H1 (cell line): ENCODE measurements at regions not wholly inside any gene's neighbourhood (a gene's known extent, or its start where the extent isn't known, plus 50 kb on each side); places are given as distances from the start of the nearest gene placed in this dataset.

Experiments used
- CTCF ChIA-PET: fragments of 300-600 bp; sonication (Branson Sonifier 250); formaldehyde crosslinking; loops from one replicate; lab custom pipeline; 2021; ENCODE audit not compliant: partially characterized antibody; lab: Charles Lee
- POLR2A ChIA-PET: fragments of 300-600 bp; sonication (Branson Sonifier 250); formaldehyde crosslinking; loops from one replicate; lab custom pipeline; 2021; ENCODE audit warnings: inconsistent platforms; ENCODE audit not compliant: partially characterized antibody; lab: Charles Lee
- DNase-seq, 2 experiments: peaks; one replicate each; pipeline versions ENCODE4 v3.0.0 to v3.0.0-alpha.2; 2010 to 2022; ENCODE audit warnings: low spot score in 2 of 2, low read depth in 1 of 2, mixed read lengths in 1 of 2
- FAIRE-seq: peaks from 2 replicates; lab custom pipeline; 2011; peaks lifted over from hg19 to GRCh38; lab: Jason Lieb, UNC
- H2AFZ ChIP-seq: 2 replicates; pipeline ENCODE4 v1.8.1; 2012; ENCODE audit warnings: low read length, inconsistent platforms
- H2AK5ac ChIP-seq: 2 replicates; pipeline ENCODE4 v1.6.1; 2013; ENCODE audit warnings: low read depth, low read length
- H2BK120ac ChIP-seq: replicated peaks from 2 replicates; pipeline ENCODE3; 2013; ENCODE audit warnings: low read depth, low read length, inconsistent platforms
- H2BK12ac ChIP-seq: 2 replicates; pipeline ENCODE4 v1.6.1; 2013; ENCODE audit warnings: low read depth, low read length
- H2BK15ac ChIP-seq: 2 replicates; pipeline ENCODE4 v1.6.1; 2013; ENCODE audit warnings: low read length
- H2BK20ac ChIP-seq: 2 replicates; pipeline ENCODE4 v1.6.1; 2013; ENCODE audit warnings: low read length
- H2BK5ac ChIP-seq: 2 replicates; pipeline ENCODE4 v1.6.1; 2013; ENCODE audit warnings: low read depth, low read length
- H3K14ac ChIP-seq: 2 replicates; pipeline ENCODE4 v1.6.1; 2013; ENCODE audit warnings: inconsistent platforms; ENCODE audit not compliant: insufficient read length
- H3K18ac ChIP-seq: 2 replicates; pipeline ENCODE4 v1.6.1; 2013; ENCODE audit warnings: low read length; ENCODE audit errors: extremely low read depth
- H3K23ac ChIP-seq: 2 replicates; pipeline ENCODE4 v1.6.1; 2013; ENCODE audit warnings: inconsistent platforms; ENCODE audit not compliant: insufficient read length
- H3K23me2 ChIP-seq: 2 replicates; pipeline ENCODE4 v1.6.1; 2013; ENCODE audit warnings: low read depth, low read length
- H3K27ac ChIP-seq: 2 replicates; pipeline ENCODE4 v1.6.1; 2011; ENCODE audit warnings: low read depth, low read length, inconsistent platforms
- H3K27me3 ChIP-seq, 4 experiments: replicated peaks in 1 of 4; 1 replicate in 1 of 4; 2 replicates in 3 of 4; pipeline versions ENCODE4 v1.6.1 to v1.8.1; 2011 to 2013; ENCODE audit warnings: low read length in 3 of 4, mild to moderate bottlenecking in 3 of 4, inconsistent platforms in 2 of 4, mixed read lengths in 2 of 4, moderate library complexity in 1 of 4; ENCODE audit not compliant: control insufficient read depth in 3 of 4, insufficient read depth in 3 of 4; ENCODE audit errors: extremely low read depth in 1 of 4
- H3K36me3 ChIP-seq, 4 experiments: 2 replicates each; pipeline versions ENCODE4 v1.6.1 to v1.8.1; 2011 to 2013; ENCODE audit warnings: mild to moderate bottlenecking in 4 of 4, low read length in 3 of 4, moderate library complexity in 2 of 4, control low read depth in 1 of 4, inconsistent platforms in 1 of 4; ENCODE audit not compliant: insufficient read depth in 4 of 4, control insufficient read depth in 2 of 4
- H3K4ac ChIP-seq: replicated peaks from 2 replicates; pipeline ENCODE3; 2013; ENCODE audit warnings: low read length, low read depth, mixed read lengths, inconsistent platforms; ENCODE audit not compliant: insufficient read length
- H3K4me1 ChIP-seq, 4 experiments: replicated peaks in 1 of 4; 1 replicate in 1 of 4; 2 replicates in 3 of 4; pipeline versions ENCODE4 v1.6.1 to v1.8.1; 2011 to 2013; ENCODE audit warnings: low read length in 3 of 4, inconsistent platforms in 2 of 4, mixed read lengths in 1 of 4; ENCODE audit not compliant: insufficient read depth in 4 of 4, control insufficient read depth in 3 of 4
- H3K4me2 ChIP-seq, 2 experiments: 2 replicates each; pipeline versions ENCODE4 v1.6.1 to v1.8.1; 2011 to 2013; ENCODE audit warnings: low read depth in 2 of 2, low read length in 2 of 2, control low read depth in 1 of 2, inconsistent platforms in 1 of 2, mild to moderate bottlenecking in 1 of 2; ENCODE audit not compliant: insufficient read depth in 1 of 2
- H3K4me3 ChIP-seq, 4 experiments: fragments of 200-600, 300-600 bp in 1 of 4; sonication (generic), shearing (Covaris generic), sonication (Bioruptor Twin) in 1 of 4; 2 replicates each; pipeline versions ENCODE4 v1.5.1 to v1.8.1; 2011 to 2016; ENCODE audit warnings: low read length in 4 of 4, low read depth in 3 of 4, control low read depth in 2 of 4, inconsistent platforms in 2 of 4, mild to moderate bottlenecking in 2 of 4, mixed read lengths in 1 of 4, moderate library complexity in 1 of 4; ENCODE audit not compliant: insufficient read depth in 2 of 4; ENCODE audit errors: extremely low read depth in 1 of 4
- H3K56ac ChIP-seq: replicated peaks from 2 replicates; pipeline ENCODE3; 2013; ENCODE audit warnings: low read depth, mild to moderate bottlenecking, mixed read lengths, low read length, inconsistent platforms; ENCODE audit not compliant: insufficient read length
- H3K79me1 ChIP-seq: 2 replicates; pipeline ENCODE4 v1.6.1; 2013; ENCODE audit warnings: low read depth, low read length, control low read depth
- H3K79me2 ChIP-seq, 2 experiments: 2 replicates each; pipeline versions ENCODE4 v1.6.1 to v1.8.1; 2012 to 2013; ENCODE audit warnings: low read length in 2 of 2, mild to moderate bottlenecking in 2 of 2, inconsistent platforms in 1 of 2; ENCODE audit not compliant: insufficient read depth in 2 of 2, control insufficient read depth in 1 of 2
- H3K9ac ChIP-seq, 4 experiments: replicated peaks in 1 of 4; 1 replicate in 1 of 4; 2 replicates in 3 of 4; pipeline versions ENCODE4 v1.6.1 to v1.8.1; 2011 to 2013; ENCODE audit warnings: low read depth in 3 of 4, low read length in 3 of 4, control low read depth in 2 of 4, mild to moderate bottlenecking in 2 of 4, moderate library complexity in 2 of 4, inconsistent platforms in 1 of 4; ENCODE audit errors: extremely low read depth in 1 of 4
- H3K9me3 ChIP-seq, 2 experiments: 2 replicates each; pipeline versions ENCODE4 v1.6.1 to v1.8.1; 2012 to 2013; ENCODE audit warnings: mild to moderate bottlenecking in 2 of 2, moderate library complexity in 2 of 2, control low read depth in 1 of 2, inconsistent platforms in 1 of 2, low read depth in 1 of 2, low read length in 1 of 2, mixed read lengths in 1 of 2; ENCODE audit not compliant: insufficient read depth in 2 of 2
- H4K20me1 ChIP-seq, 2 experiments: replicated peaks in 1 of 2; 2 replicates each; pipeline versions ENCODE3 to v1.8.1; 2011 to 2013; ENCODE audit warnings: inconsistent platforms in 2 of 2, low read length in 2 of 2, mild to moderate bottlenecking in 1 of 2; ENCODE audit not compliant: insufficient read depth in 2 of 2, control insufficient read depth in 1 of 2
- H4K5ac ChIP-seq: 2 replicates; pipeline ENCODE4 v1.6.1; 2013; ENCODE audit warnings: low read length, low read depth, mixed read lengths, inconsistent platforms; ENCODE audit not compliant: insufficient read length
- H4K8ac ChIP-seq: 2 replicates; pipeline ENCODE4 v1.8.0; 2013; ENCODE audit warnings: mild to moderate bottlenecking, moderate library complexity, low read length, inconsistent platforms; ENCODE audit not compliant: insufficient read depth; ENCODE audit errors: extremely low read depth
- H4K91ac ChIP-seq: replicated peaks from 2 replicates; pipeline ENCODE3; 2013; ENCODE audit warnings: low read length, mixed read lengths, inconsistent platforms; ENCODE audit not compliant: insufficient read length
- BRCA1 ChIP-seq: IDR thresholded peaks from 2 replicates; pipeline ENCODE4 v1.6.1; 2012; ENCODE audit warnings: low read depth, low read length, improper control_type of control experiment
- CBX8 ChIP-seq: fragments of 300-800, 300-1000 bp; sonication (generic); IDR thresholded peaks from 2 replicates; pipeline ENCODE4 v1.7.1; 2016; ENCODE audit warnings: low read depth, low read length, borderline replicate concordance
- CHD2 ChIP-seq: IDR thresholded peaks from 2 replicates; pipeline ENCODE4 v1.6.1; 2012; ENCODE audit warnings: low read length, improper control_type of control experiment
- EGR1 ChIP-seq: IDR thresholded peaks from 2 replicates; pipeline ENCODE4 v1.6.1; 2011; ENCODE audit warnings: low read depth, low read length, borderline replicate concordance
- EP300 ChIP-seq, 2 experiments: IDR thresholded peaks; 1 replicate in 1 of 2; 2 replicates in 1 of 2; pipeline ENCODE4 v1.6.1; 2011 to 2012; ENCODE audit warnings: low read depth in 2 of 2, low read length in 2 of 2, mild to moderate bottlenecking in 2 of 2, borderline replicate concordance in 1 of 2, inconsistent platforms in 1 of 2, moderate library complexity in 1 of 2
- HDAC2 ChIP-seq, 2 experiments: fragments of 300-600 bp in 1 of 2; sonication (generic) in 1 of 2; IDR thresholded peaks; 2 replicates each; pipeline ENCODE4 v1.6.1; 2011 to 2012; ENCODE audit warnings: low read depth in 2 of 2, low read length in 2 of 2, mild to moderate bottlenecking in 2 of 2, moderate library complexity in 2 of 2, borderline replicate concordance in 1 of 2, inconsistent platforms in 1 of 2
- HDAC6 ChIP-seq: IDR thresholded peaks from one replicate; pipeline ENCODE4 v1.7.1; 2012; ENCODE audit warnings: low read depth, mild to moderate bottlenecking, inconsistent platforms, low read length, moderate library complexity
- JUN ChIP-seq: IDR thresholded peaks from 2 replicates; pipeline ENCODE4 v1.6.1; 2011; ENCODE audit warnings: low read depth, mild to moderate bottlenecking, improper control_type of control experiment, low read length
- KDM1A ChIP-seq: fragments of 200-600, 300-600 bp; sonication (generic); IDR thresholded peaks from 2 replicates; pipeline ENCODE4 v1.7.1; 2016; ENCODE audit warnings: mild to moderate bottlenecking, low read length, borderline replicate concordance
- KDM5A ChIP-seq: fragments of 200-600 bp; IDR thresholded peaks from 2 replicates; pipeline ENCODE4 v1.7.1; 2012; ENCODE audit warnings: mild to moderate bottlenecking, low read length, inconsistent platforms, mixed read lengths
- POLR2AphosphoS5 ChIP-seq: IDR thresholded peaks from 2 replicates; pipeline ENCODE4 v1.6.1; 2011; ENCODE audit warnings: low read depth, low read length
- POU5F1 ChIP-seq: IDR thresholded peaks from 2 replicates; pipeline ENCODE4 v1.6.1; 2011; ENCODE audit warnings: low read depth, mild to moderate bottlenecking, low read length, moderate library complexity
- SP1 ChIP-seq: IDR thresholded peaks from 2 replicates; pipeline ENCODE4 v1.6.1; 2011; ENCODE audit warnings: low read depth, low read length
- TEAD4 ChIP-seq: IDR thresholded peaks from 2 replicates; pipeline ENCODE4 v1.6.1; 2012; ENCODE audit warnings: low read depth, low read length, inconsistent platforms, mixed read lengths
- USF2 ChIP-seq: IDR thresholded peaks from 2 replicates; pipeline ENCODE4 v1.6.1; 2011; ENCODE audit warnings: low read length, improper control_type of control experiment
- WGBS, 2 experiments: shearing (Covaris generic) in 1 of 2; methylation state at CpG; one replicate each; pipeline versions ENCODE4 v1.1.6 to v1.1.7; 2013 to 2015; ENCODE audit warnings: low lambda C conversion rate in 2 of 2, mixed read lengths in 2 of 2, inconsistent platforms in 1 of 2, low coverage in 1 of 2, missing lambda C conversion rate in 1 of 2; ENCODE audit not compliant: insufficient replicate concordance in 2 of 2, insufficient coverage in 1 of 2, insufficient read length in 1 of 2; ENCODE audit errors: extremely low coverage in 1 of 2, missing lambda C conversion rate in 1 of 2; 5-methylcytosine and 5-hydroxymethylcytosine counted together

- Histone ChIP-seq H3K79me1 (no peaks in the 10 kb centered on the region), H3K4ac (no peak overlapping the region), H2BK20ac (peak overlapping the region; percentile 63; the same call in 1 of the 2 replicates), H3K9me3 (no peaks in the 10 kb centered on the region), H3K56ac (no peak overlapping the region), H4K5ac (no peak overlapping the region), H4K91ac (no peak overlapping the region), H2BK12ac (no peak overlapping the region), H4K20me1 (no peaks in the 10 kb centered on the region), H2AK5ac (no peak overlapping the region), H3K23ac (no peak overlapping the region), H2BK5ac (no peak overlapping the region), H3K14ac (no peak overlapping the region), H4K8ac (no peak overlapping the region), H3K23me2 (no peaks in the 10 kb centered on the region), H2BK15ac (no peak overlapping the region), H3K27me3 (no peaks in the 10 kb centered on the region), H3K4me1 (no peaks in the 10 kb centered on the region), H2AFZ (no peak overlapping the region), H3K9ac (no peak overlapping the region), H3K4me3 (no peak overlapping the region), H3K27ac (no peak overlapping the region), H3K4me2 (no peak overlapping the region), H3K36me3 (no peaks in the 10 kb centered on the region), H3K79me2 (no peaks in the 10 kb centered on the region), H2BK120ac (no peak overlapping the region), H3K18ac (no peak overlapping the region)
- 93% methylated on average over 2 of the region's 2 CpGs; no CpG with 5 or more reads in 1 of the 2 experiments for WGBS, 2 experiments
- FAIRE-seq (no peak), DNase-seq (no peak)
- POLR2A ChIA-PET: no interaction called here
- CTCF ChIA-PET: no interaction called here
- TF ChIP-seq CBX8: no peak
- TF ChIP-seq KDM1A: no peak
- TF ChIP-seq POU5F1: no peak
- TF ChIP-seq JUN: no peak
- no peak for TF ChIP-seq HDAC6
- TF ChIP-seq KDM5A: no peak
- TF ChIP-seq TEAD4: no peak
- no peak for TF ChIP-seq USF2
- TF ChIP-seq EGR1: no peak
- no peak for TF ChIP-seq SP1
- no peak for TF ChIP-seq CHD2
- TF ChIP-seq BRCA1: no peak
- TF ChIP-seq HDAC2 (IDR thresholded peaks at IDR 0.05; ENCODE audit: borderline replicate concordance in 1 of 2, low read depth in 2 of 2, low read length in 2 of 2): no peak
- TF ChIP-seq EP300 (IDR thresholded peaks at IDR 0.05; ENCODE audit: borderline replicate concordance in 1 of 2, low read depth in 2 of 2, low read length in 2 of 2): no peak
- no peak for TF ChIP-seq POLR2AphosphoS5
Measured at GRCh38 chr12:93976024-93976423, 172.4 kb upstream of the PLXNC1 start.
